HCT116 (cell line): ENCODE measurements at regions not wholly inside any gene's neighbourhood (a gene's known extent, or its start where the extent isn't known, plus 50 kb on each side); places are given as distances from the start of the nearest gene placed in this dataset.

ENCODE experiments used
- ATAC-seq: fragments of 200-7000 bp; cut with Tn5 transposase; 2 replicates; pipeline ENCODE4 v1.9.1; 2020; ENCODE audit warnings: mild to moderate bottlenecking, moderate library complexity
- BruUV-seq: library from RNA; stranded (reverse); fragments of 400-500 nt; replicated peaks from 2 replicates; lab custom pipeline; 2021; lab: Mats Ljungman, UMichigan
- CTCF ChIA-PET: fragments of 300-600 bp; sonication (Branson Sonifier 250); formaldehyde crosslinking; loops from one replicate; lab custom pipeline; 2021; ENCODE audit warnings: antibody characterized with exemption; lab: Charles Lee
- POLR2A ChIA-PET: fragments of 300-600, 350-600 bp; sonication (Branson Sonifier 250); formaldehyde crosslinking; loops from one replicate; lab custom pipeline; 2021; ENCODE audit warnings: antibody characterized with exemption; lab: Charles Lee
- RAD21 ChIA-PET, 2 experiments: fragments of 300-600 bp; sonication (Branson Sonifier 250); formaldehyde crosslinking; loops; one replicate each; lab custom pipeline; 2023; ENCODE audit warnings: low total read pairs in 2 of 2; ENCODE audit not compliant: uncharacterized antibody in 2 of 2, unreplicated experiment in 2 of 2, low non-redundant PET in 1 of 2; lab: Charles Lee
- DNase-seq: peaks from one replicate; pipeline ENCODE4 v3.0.0-alpha.2; 2010; ENCODE audit warnings: low read depth, low spot score
- H2AFZ ChIP-seq: fragments of 200-600 bp; shearing (Covaris generic), sonication (generic); 2 replicates; pipeline ENCODE4 v1.6.1; 2017; ENCODE audit warnings: low read depth, mixed run types, mixed read lengths, antibody characterized with exemption, low read length; ENCODE audit not compliant: poor library complexity, severe bottlenecking
- H3K27ac ChIP-seq: 2 replicates; pipeline ENCODE4 v1.5.1; 2012; ENCODE audit warnings: low read depth, low read length
- H3K27me3 ChIP-seq: fragments of 200-600 bp; sonication (generic); 2 replicates; pipeline ENCODE4 v1.6.1; 2016; ENCODE audit warnings: mixed run types, low read length, mixed read lengths; ENCODE audit not compliant: insufficient read depth
- H3K36me3 ChIP-seq, 2 experiments: fragments of 200-500 bp in 1 of 2; fragments of 200-600 bp in 1 of 2; sonication (Bioruptor generic) in 1 of 2; sonication (generic) in 1 of 2; 2 replicates each; pipeline versions ENCODE4 v1.5.1 to v1.6.1; 2014 to 2016; ENCODE audit warnings: low read length in 2 of 2, inconsistent platforms in 1 of 2, mixed read lengths in 1 of 2, mixed run types in 1 of 2; ENCODE audit not compliant: insufficient read depth in 2 of 2, control insufficient read depth in 1 of 2
- H3K4me1 ChIP-seq, 2 experiments: fragments of 200-600 bp in 1 of 2; sonication (generic) in 1 of 2; 2 replicates each; pipeline versions ENCODE4 v1.5.1 to v1.6.1; 2012 to 2017; ENCODE audit warnings: low read length in 2 of 2, inconsistent platforms in 1 of 2, mild to moderate bottlenecking in 1 of 2, mixed read lengths in 1 of 2, mixed run types in 1 of 2, moderate library complexity in 1 of 2; ENCODE audit not compliant: insufficient read depth in 2 of 2, control insufficient read depth in 1 of 2
- H3K4me2 ChIP-seq: fragments of 200-600 bp; sonication (generic); 2 replicates; pipeline ENCODE4 v1.6.1; 2017; ENCODE audit warnings: mixed run types, low read length, mixed read lengths
- H3K4me3 ChIP-seq, 2 experiments: fragments of 200-600 bp in 1 of 2; sonication (generic) in 1 of 2; replicated peaks in 1 of 2; 2 replicates each; pipeline ENCODE4 v1.5.1; 2011 to 2016; ENCODE audit warnings: low read length in 2 of 2, control low read depth in 1 of 2, low read depth in 1 of 2, mild to moderate bottlenecking in 1 of 2, mixed read lengths in 1 of 2, mixed run types in 1 of 2
- H3K79me2 ChIP-seq: fragments of 200-600 bp; sonication (generic); 2 replicates; pipeline ENCODE4 v1.6.1; 2017; ENCODE audit warnings: mild to moderate bottlenecking, mixed run types, low read length, moderate library complexity, mixed read lengths; ENCODE audit not compliant: insufficient read depth
- H3K9ac ChIP-seq: fragments of 200-600 bp; sonication (generic); 2 replicates; pipeline ENCODE4 v1.6.1; 2016; ENCODE audit warnings: low read length, mixed read lengths
- H3K9me2 ChIP-seq: fragments of 200-600 bp; sonication (generic), shearing (Covaris generic); 2 replicates; pipeline ENCODE4 v1.6.1; 2017; ENCODE audit warnings: mixed run types, mild to moderate bottlenecking, moderate library complexity; ENCODE audit not compliant: insufficient read depth
- H3K9me3 ChIP-seq, 2 experiments: fragments of 200-500 bp in 1 of 2; fragments of 200-600 bp in 1 of 2; sonication (Bioruptor generic) in 1 of 2; sonication (generic) in 1 of 2; 2 replicates each; pipeline ENCODE4 v1.6.1; 2014 to 2017; ENCODE audit warnings: low read length in 2 of 2, mixed read lengths in 2 of 2, inconsistent platforms in 1 of 2, low read depth in 1 of 2, mild to moderate bottlenecking in 1 of 2, mixed run types in 1 of 2, moderate library complexity in 1 of 2; ENCODE audit not compliant: control insufficient read depth in 1 of 2, insufficient read depth in 1 of 2
- H4K20me1 ChIP-seq: fragments of 200-600 bp; sonication (generic), shearing (Covaris generic); 2 replicates; pipeline ENCODE4 v1.6.1; 2017; ENCODE audit warnings: mixed run types, mild to moderate bottlenecking, moderate library complexity; ENCODE audit not compliant: insufficient read depth
- CEBPB ChIP-seq: IDR thresholded peaks from 2 replicates; pipeline ENCODE4 v1.6.1; 2012; ENCODE audit warnings: low read depth
- CTCF ChIP-seq, 3 experiments: fragments of 200-600 bp in 1 of 3; sonication (generic) in 1 of 3; IDR thresholded peaks in 2 of 3; conservative IDR thresholded peaks in 1 of 3; 2 replicates each; pipeline ENCODE4 v1.5.1; 2012 to 2017; ENCODE audit warnings: low read depth in 2 of 3, low read length in 2 of 3, antibody characterized with exemption in 1 of 3, borderline replicate concordance in 1 of 3, control low read depth in 1 of 3, mild to moderate bottlenecking in 1 of 3, mixed read lengths in 1 of 3, mixed run types in 1 of 3, moderate library complexity in 1 of 3; ENCODE audit not compliant: insufficient read depth in 1 of 3
- EGR1 ChIP-seq: IDR thresholded peaks from 2 replicates; pipeline ENCODE4 v1.6.1; 2012; ENCODE audit warnings: low read depth
- ELF1 ChIP-seq: IDR thresholded peaks from 2 replicates; pipeline ENCODE4 v1.6.1; 2012; ENCODE audit warnings: low read depth, borderline replicate concordance
- EZH2 ChIP-seq: fragments of 200-600 bp; sonication (generic); IDR thresholded peaks from 2 replicates; pipeline ENCODE4 v1.6.1; 2017; ENCODE audit warnings: antibody characterized with exemption, mixed run types
- EZH2phosphoT487 ChIP-seq: fragments of 200-600 bp; IDR thresholded peaks from 2 replicates; pipeline ENCODE4 v1.6.1; 2018; ENCODE audit warnings: antibody characterized with exemption, borderline replicate concordance
- FOSL1 ChIP-seq: IDR thresholded peaks from 2 replicates; pipeline ENCODE4 v1.6.1; 2012; ENCODE audit warnings: low read depth
- POLR2A ChIP-seq: IDR thresholded peaks from 2 replicates; pipeline ENCODE4 v1.7.0; 2011; ENCODE audit warnings: borderline replicate concordance; ENCODE audit not compliant: insufficient read depth, insufficient read length; ENCODE audit errors: extremely low read depth
- RAD21 ChIP-seq: IDR thresholded peaks from 2 replicates; pipeline ENCODE4 v1.6.1; 2012; ENCODE audit warnings: low read depth, mild to moderate bottlenecking
- SIN3A ChIP-seq: IDR thresholded peaks from 2 replicates; pipeline ENCODE4 v1.6.1; 2012; ENCODE audit warnings: low read depth
- SP1 ChIP-seq: IDR thresholded peaks from 2 replicates; pipeline ENCODE4 v1.6.1; 2012; ENCODE audit warnings: low read depth
- SRF ChIP-seq: IDR thresholded peaks from 2 replicates; pipeline ENCODE4 v1.6.1; 2012; ENCODE audit warnings: low read depth
- YY1 ChIP-seq: IDR thresholded peaks from 2 replicates; pipeline ENCODE4 v1.6.1; 2011; ENCODE audit warnings: low read length, low read depth, moderate library complexity, mild to moderate bottlenecking; ENCODE audit not compliant: insufficient replicate concordance; ENCODE audit errors: extremely low read depth
- intact Hi-C: fragments of 100-400 bp; cut with micrococcal nuclease; formaldehyde crosslinking; loops from 2 replicates; pipeline ENCODE4 v1.10.0; 2022
- TF ChIP-seq, protein P1 (sequence below): IDR thresholded peaks from 2 replicates; pipeline ENCODE4 v1.6.1; 2012; ENCODE audit warnings: low read depth
- TF ChIP-seq, protein P2 (sequence below): IDR thresholded peaks from 2 replicates; pipeline ENCODE4 v1.6.1; 2012
- TF ChIP-seq, protein P3 (sequence below): IDR thresholded peaks from 2 replicates; pipeline ENCODE4 v1.6.1; 2012
- TF ChIP-seq, protein P4 (sequence below): IDR thresholded peaks from 2 replicates; pipeline ENCODE4 v1.6.1; 2011; ENCODE audit warnings: mild to moderate bottlenecking, low read length, moderate library complexity; ENCODE audit not compliant: insufficient replicate concordance; ENCODE audit errors: extremely low read depth

DNA sequence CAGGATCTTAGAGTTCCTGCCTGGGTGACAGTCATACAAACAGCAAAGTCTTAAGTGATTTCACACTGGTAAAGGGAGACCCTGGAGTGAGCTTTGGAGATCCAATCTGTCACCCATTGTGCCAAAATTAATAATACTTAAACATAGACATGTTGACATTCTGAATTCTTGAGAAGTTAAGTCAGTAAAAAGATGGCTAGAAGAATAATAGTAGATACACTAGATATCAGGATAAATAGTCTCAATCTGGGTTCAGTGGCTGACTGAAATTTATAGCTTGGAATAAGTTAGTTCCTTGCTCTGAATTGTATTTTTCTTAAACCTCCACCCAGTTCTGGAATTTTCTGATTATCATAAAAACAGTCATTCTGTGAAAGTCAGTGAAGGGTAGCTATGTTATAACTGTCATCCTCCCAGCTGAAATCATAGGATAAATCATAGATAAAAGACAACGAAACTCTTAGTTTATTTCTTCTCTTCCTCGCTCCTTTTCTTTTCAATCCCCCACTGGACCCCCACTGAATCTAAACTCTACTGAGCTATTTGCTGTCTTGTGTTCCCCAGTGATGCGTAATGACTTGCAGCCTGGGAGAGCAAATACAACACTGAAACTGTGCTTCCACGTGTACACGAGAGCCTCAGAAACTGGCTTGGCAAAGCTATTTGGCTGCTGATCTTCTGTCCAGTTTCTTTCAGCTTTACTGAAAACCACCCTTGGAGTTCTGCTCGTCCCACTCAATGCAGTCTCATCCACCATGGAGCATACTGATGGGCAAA, 175.4 kb upstream of the TP63 start:
- no peak for TF ChIP-seq EZH2
- no peak for TF ChIP-seq ELF1
- TF ChIP-seq, protein P1, sequence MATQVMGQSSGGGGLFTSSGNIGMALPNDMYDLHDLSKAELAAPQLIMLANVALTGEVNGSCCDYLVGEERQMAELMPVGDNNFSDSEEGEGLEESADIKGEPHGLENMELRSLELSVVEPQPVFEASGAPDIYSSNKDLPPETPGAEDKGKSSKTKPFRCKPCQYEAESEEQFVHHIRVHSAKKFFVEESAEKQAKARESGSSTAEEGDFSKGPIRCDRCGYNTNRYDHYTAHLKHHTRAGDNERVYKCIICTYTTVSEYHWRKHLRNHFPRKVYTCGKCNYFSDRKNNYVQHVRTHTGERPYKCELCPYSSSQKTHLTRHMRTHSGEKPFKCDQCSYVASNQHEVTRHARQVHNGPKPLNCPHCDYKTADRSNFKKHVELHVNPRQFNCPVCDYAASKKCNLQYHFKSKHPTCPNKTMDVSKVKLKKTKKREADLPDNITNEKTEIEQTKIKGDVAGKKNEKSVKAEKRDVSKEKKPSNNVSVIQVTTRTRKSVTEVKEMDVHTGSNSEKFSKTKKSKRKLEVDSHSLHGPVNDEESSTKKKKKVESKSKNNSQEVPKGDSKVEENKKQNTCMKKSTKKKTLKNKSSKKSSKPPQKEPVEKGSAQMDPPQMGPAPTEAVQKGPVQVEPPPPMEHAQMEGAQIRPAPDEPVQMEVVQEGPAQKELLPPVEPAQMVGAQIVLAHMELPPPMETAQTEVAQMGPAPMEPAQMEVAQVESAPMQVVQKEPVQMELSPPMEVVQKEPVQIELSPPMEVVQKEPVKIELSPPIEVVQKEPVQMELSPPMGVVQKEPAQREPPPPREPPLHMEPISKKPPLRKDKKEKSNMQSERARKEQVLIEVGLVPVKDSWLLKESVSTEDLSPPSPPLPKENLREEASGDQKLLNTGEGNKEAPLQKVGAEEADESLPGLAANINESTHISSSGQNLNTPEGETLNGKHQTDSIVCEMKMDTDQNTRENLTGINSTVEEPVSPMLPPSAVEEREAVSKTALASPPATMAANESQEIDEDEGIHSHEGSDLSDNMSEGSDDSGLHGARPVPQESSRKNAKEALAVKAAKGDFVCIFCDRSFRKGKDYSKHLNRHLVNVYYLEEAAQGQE, result no peak
- TF ChIP-seq YY1, result no peak
- no peak for TF ChIP-seq CEBPB
- no peak for TF ChIP-seq RAD21
- no peak for TF ChIP-seq FOSL1
- TF ChIP-seq SP1, result no peak
- TF ChIP-seq, protein P2, sequence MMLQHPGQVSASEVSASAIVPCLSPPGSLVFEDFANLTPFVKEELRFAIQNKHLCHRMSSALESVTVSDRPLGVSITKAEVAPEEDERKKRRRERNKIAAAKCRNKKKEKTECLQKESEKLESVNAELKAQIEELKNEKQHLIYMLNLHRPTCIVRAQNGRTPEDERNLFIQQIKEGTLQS, result no peak
- no peak for TF ChIP-seq CTCF (IDR thresholded peaks at IDR 0.05 in 2 of 3, conservative IDR thresholded peaks at IDR 0.05 in 1 of 3; ENCODE audit: borderline replicate concordance in 1 of 3, insufficient read depth in 1 of 3, low read depth in 2 of 3, low read length in 2 of 3)
- no peak for TF ChIP-seq SIN3A
- TF ChIP-seq SRF, result no peak
- no peak for TF ChIP-seq EGR1
- TF ChIP-seq EZH2phosphoT487, result no peak
- TF ChIP-seq, protein P3, sequence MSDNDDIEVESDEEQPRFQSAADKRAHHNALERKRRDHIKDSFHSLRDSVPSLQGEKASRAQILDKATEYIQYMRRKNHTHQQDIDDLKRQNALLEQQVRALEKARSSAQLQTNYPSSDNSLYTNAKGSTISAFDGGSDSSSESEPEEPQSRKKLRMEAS, result no peak
- TF ChIP-seq, protein P4, sequence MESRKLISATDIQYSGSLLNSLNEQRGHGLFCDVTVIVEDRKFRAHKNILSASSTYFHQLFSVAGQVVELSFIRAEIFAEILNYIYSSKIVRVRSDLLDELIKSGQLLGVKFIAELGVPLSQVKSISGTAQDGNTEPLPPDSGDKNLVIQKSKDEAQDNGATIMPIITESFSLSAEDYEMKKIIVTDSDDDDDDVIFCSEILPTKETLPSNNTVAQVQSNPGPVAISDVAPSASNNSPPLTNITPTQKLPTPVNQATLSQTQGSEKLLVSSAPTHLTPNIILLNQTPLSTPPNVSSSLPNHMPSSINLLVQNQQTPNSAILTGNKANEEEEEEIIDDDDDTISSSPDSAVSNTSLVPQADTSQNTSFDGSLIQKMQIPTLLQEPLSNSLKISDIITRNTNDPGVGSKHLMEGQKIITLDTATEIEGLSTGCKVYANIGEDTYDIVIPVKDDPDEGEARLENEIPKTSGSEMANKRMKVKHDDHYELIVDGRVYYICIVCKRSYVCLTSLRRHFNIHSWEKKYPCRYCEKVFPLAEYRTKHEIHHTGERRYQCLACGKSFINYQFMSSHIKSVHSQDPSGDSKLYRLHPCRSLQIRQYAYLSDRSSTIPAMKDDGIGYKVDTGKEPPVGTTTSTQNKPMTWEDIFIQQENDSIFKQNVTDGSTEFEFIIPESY, result no peak
- no peak for TF ChIP-seq POLR2A
- H3K9ac ChIP-seq, result no peak overlapping the region
- CTCF ChIA-PET, result no interaction called here
- no TSS peak for BruUV-seq
- intact Hi-C loops, result no loop called here
- RAD21 ChIA-PET, result no interaction called here
- H3K4me2 ChIP-seq, result no peak overlapping the region
- H4K20me1 ChIP-seq, result no peaks in the 10 kb centered on the region
- H3K9me3 ChIP-seq, result no peaks in the 10 kb centered on the region
- H2AFZ ChIP-seq, result no peak overlapping the region
- H3K27me3 ChIP-seq, result no peaks in the 10 kb centered on the region
- no peaks in the 10 kb centered on the region for H3K36me3 ChIP-seq
- no peaks in the 10 kb centered on the region for H3K4me1 ChIP-seq
- no peak for DNase-seq
- no peak overlapping the region for H3K4me3 ChIP-seq
- H3K9me2 ChIP-seq, result no peaks in the 10 kb centered on the region
- POLR2A ChIA-PET, result no interaction called here
- H3K27ac ChIP-seq, result no peak overlapping the region
- ATAC-seq, result no peak
- no peaks in the 10 kb centered on the region for H3K79me2 ChIP-seq
